ENCODE measurements at regions not wholly inside any gene's neighbourhood (a gene's known extent, or its start where the extent isn't known, plus 50 kb on each side); places are given as distances from the start of the nearest gene placed in this dataset.

GRCh38 chr21:41597811-41598231 is 89.9 kb upstream of the TMPRSS2 start:
- DNase-seq, result no peak
- H3K9me3 Mint-ChIP-seq, result no peaks in the 10 kb centered on the region
- peaks cover 2% of the 10 kb centered on the region for H3K27me3 Mint-ChIP-seq (ENCODE audit: insufficient read depth)
- H3K27ac Mint-ChIP-seq, result no peak overlapping the region
- Histone ChIP-seq H3K27ac (ENCODE audit: low read depth, low read length) (no peak overlapping the region), H3K4me1 (ENCODE audit: control insufficient read depth, insufficient read depth, low read length) (peaks cover 10% of the 10 kb centered on the region), H3K9me3 (ENCODE audit: control insufficient read depth, low read length) (no peaks in the 10 kb centered on the region), H3K36me3 (ENCODE audit: control insufficient read depth, insufficient read depth, low read length) (no peaks in the 10 kb centered on the region), H3K9ac (ENCODE audit: extremely low read depth, low read length, poor library complexity, severe bottlenecking) (no peak overlapping the region), H3K27me3 (ENCODE audit: control insufficient read depth, insufficient read depth, low read length, poor library complexity, severe bottlenecking) (no peaks in the 10 kb centered on the region), H3K4me3 (ENCODE audit: low read length) (no peak overlapping the region)
- WGBS, 2 experiments (ENCODE audit: insufficient coverage in 1 of 2, insufficient read length in 1 of 2), result 92 to 99% methylated on average over 7 to 9 of the region's 9 CpGs
- no peak overlapping the region for H3K4me3 Mint-ChIP-seq
- TF ChIP-seq CTCF (conservative IDR thresholded peaks at IDR 0.05), result no peak
- H3K36me3 Mint-ChIP-seq (ENCODE audit: low read depth), result no peaks in the 10 kb centered on the region
- peaks cover 18% of the 10 kb centered on the region for H3K4me1 Mint-ChIP-seq

- no peaks in the 10 kb centered on the region for H3K36me3 ChIP-seq (ENCODE audit: control insufficient read depth, insufficient read depth, low read length)
- no peak for DNase-seq
- H3K4me1 Mint-ChIP-seq, result peaks cover 18% of the 10 kb centered on the region
- H3K27ac ChIP-seq (ENCODE audit: low read depth, low read length), result no peak overlapping the region
- H3K9me3 Mint-ChIP-seq, result no peaks in the 10 kb centered on the region
- H3K4me3 ChIP-seq (ENCODE audit: low read length), result no peak overlapping the region
- H3K27me3 ChIP-seq (ENCODE audit: control insufficient read depth, insufficient read depth, low read length, poor library complexity, severe bottlenecking), result no peaks in the 10 kb centered on the region
- no peak overlapping the region for H3K4me3 Mint-ChIP-seq
- no peak overlapping the region for H3K27ac Mint-ChIP-seq
- no peak for TF ChIP-seq CTCF (conservative IDR thresholded peaks at IDR 0.05)
- H3K9ac ChIP-seq (ENCODE audit: extremely low read depth, low read length, poor library complexity, severe bottlenecking), result no peak overlapping the region
- WGBS, 2 experiments (ENCODE audit: insufficient coverage in 1 of 2, insufficient read length in 1 of 2), result 79% methylated on average over 1 of the region's 1 CpG; no CpG with 5 or more reads in 1 of the 2 experiments
- no peaks in the 10 kb centered on the region for H3K9me3 ChIP-seq (ENCODE audit: control insufficient read depth, low read length)
- H3K4me1 ChIP-seq (ENCODE audit: control insufficient read depth, insufficient read depth, low read length), result peaks cover 10% of the 10 kb centered on the region
- H3K36me3 Mint-ChIP-seq (ENCODE audit: low read depth), result no peaks in the 10 kb centered on the region
- H3K27me3 Mint-ChIP-seq (ENCODE audit: insufficient read depth), result peaks cover 2% of the 10 kb centered on the region
These were observed 89.3 kb upstream of the TMPRSS2 start for GRCh38 chr21:41597227-41597626.

- H3K4me1 Mint-ChIP-seq, result peaks cover 18% of the 10 kb centered on the region
- H3K27me3 ChIP-seq (ENCODE audit: control insufficient read depth, insufficient read depth, low read length, poor library complexity, severe bottlenecking), result no peaks in the 10 kb centered on the region
- DNase-seq, result no peak
- TF ChIP-seq CTCF (conservative IDR thresholded peaks at IDR 0.05), result no peak
- no peak overlapping the region for H3K9ac ChIP-seq (ENCODE audit: extremely low read depth, low read length, poor library complexity, severe bottlenecking)
- H3K4me3 ChIP-seq (ENCODE audit: low read length), result no peak overlapping the region
- no peak overlapping the region for H3K27ac Mint-ChIP-seq
- no peaks in the 10 kb centered on the region for H3K36me3 ChIP-seq (ENCODE audit: control insufficient read depth, insufficient read depth, low read length)
- H3K4me1 ChIP-seq (ENCODE audit: control insufficient read depth, insufficient read depth, low read length), result peaks cover 10% of the 10 kb centered on the region
- H3K9me3 Mint-ChIP-seq, result no peaks in the 10 kb centered on the region
- WGBS, 2 experiments (ENCODE audit: insufficient coverage in 1 of 2, insufficient read length in 1 of 2), result 92 to 95% methylated on average over 10 to 14 of the region's 14 CpGs
- H3K27ac ChIP-seq (ENCODE audit: low read depth, low read length), result no peak overlapping the region
- H3K36me3 Mint-ChIP-seq (ENCODE audit: low read depth), result no peaks in the 10 kb centered on the region
- peaks cover 2% of the 10 kb centered on the region for H3K27me3 Mint-ChIP-seq (ENCODE audit: insufficient read depth)
- H3K4me3 Mint-ChIP-seq, result no peak overlapping the region
- H3K9me3 ChIP-seq (ENCODE audit: control insufficient read depth, low read length), result no peaks in the 10 kb centered on the region
These were observed 88.4 kb upstream of the TMPRSS2 start for GRCh38 chr21:41596241-41596925.
